Esophagus squamous epithelium (tissue), 5 donors: ENCODE measurements at regions not wholly inside any gene's neighbourhood (a gene's known extent, or its start where the extent isn't known, plus 50 kb on each side); places are given as distances from the start of the nearest gene placed in this dataset.

ENCODE experiments used
- DNase-seq: peaks from one replicate; lab custom pipeline; 2025; lab: John Stamatoyannopoulos, UW
- H3K27ac ChIP-seq, 4 donors: fragments of 200-600 bp; sonication (generic); one replicate each; pipeline ENCODE4 v1.5.1; 2016 to 2019; ENCODE audit warnings: mild to moderate bottlenecking in 1 of 4
- H3K27me3 ChIP-seq, 4 donors: fragments of 200-600 bp; sonication (generic); 1 replicate in 3 of 4; 2 replicates in 1 of 4; pipeline versions ENCODE4 v1.5.1 to v1.6.0; 2017 to 2021; ENCODE audit warnings: antibody characterized with exemption in 1 of 4
- H3K36me3 ChIP-seq, 3 donors: fragments of 200-600 bp; sonication (generic); one replicate each; pipeline ENCODE4 v1.5.1; 2016 to 2019
- H3K4me1 ChIP-seq, 3 donors: fragments of 200-600 bp; sonication (generic); one replicate each; pipeline ENCODE4 v1.5.1; 2017 to 2019
- H3K4me3 ChIP-seq, 4 donors: fragments of 200-600 bp; sonication (generic); 1 replicate in 3 of 4; 2 replicates in 1 of 4; pipeline ENCODE4 v1.5.1; 2016 to 2019; ENCODE audit warnings: mild to moderate bottlenecking in 2 of 4, moderate library complexity in 1 of 4
- H3K9me3 ChIP-seq, 3 donors: fragments of 200-600 bp; sonication (generic); one replicate each; pipeline ENCODE4 v1.5.1; 2016 to 2019
- POLR2A ChIP-seq, 4 donors: fragments of 450-650 bp; IDR thresholded peaks; one replicate each; pipeline ENCODE4 v1.6.1; 2017; ENCODE audit warnings: antibody characterized with exemption in 4 of 4, mild to moderate bottlenecking in 4 of 4, moderate library complexity in 3 of 4
- WGBS, 2 donors: methylation state at CpG; one replicate each; pipeline ENCODE4 v1.1.5; 2018; 5-methylcytosine and 5-hydroxymethylcytosine counted together
- intact Hi-C: fragments of 100-400 bp; cut with DNase I; formaldehyde crosslinking; loops from one replicate; pipeline ENCODE4 v1.15.0; 2022
- TF ChIP-seq, protein P1 (sequence below), 6 experiments: fragments of 450-650 bp in 4 of 6; fragments of 200-600 bp in 2 of 6; sonication (generic) in 2 of 6; IDR thresholded peaks; one replicate each; pipeline ENCODE4 v1.5.1; 2016 to 2019; ENCODE audit warnings: antibody characterized with exemption in 6 of 6, mild to moderate bottlenecking in 4 of 6, moderate library complexity in 4 of 6
- donor health status: DM: yes; HTN: yes; CAD: no.

DNA sequence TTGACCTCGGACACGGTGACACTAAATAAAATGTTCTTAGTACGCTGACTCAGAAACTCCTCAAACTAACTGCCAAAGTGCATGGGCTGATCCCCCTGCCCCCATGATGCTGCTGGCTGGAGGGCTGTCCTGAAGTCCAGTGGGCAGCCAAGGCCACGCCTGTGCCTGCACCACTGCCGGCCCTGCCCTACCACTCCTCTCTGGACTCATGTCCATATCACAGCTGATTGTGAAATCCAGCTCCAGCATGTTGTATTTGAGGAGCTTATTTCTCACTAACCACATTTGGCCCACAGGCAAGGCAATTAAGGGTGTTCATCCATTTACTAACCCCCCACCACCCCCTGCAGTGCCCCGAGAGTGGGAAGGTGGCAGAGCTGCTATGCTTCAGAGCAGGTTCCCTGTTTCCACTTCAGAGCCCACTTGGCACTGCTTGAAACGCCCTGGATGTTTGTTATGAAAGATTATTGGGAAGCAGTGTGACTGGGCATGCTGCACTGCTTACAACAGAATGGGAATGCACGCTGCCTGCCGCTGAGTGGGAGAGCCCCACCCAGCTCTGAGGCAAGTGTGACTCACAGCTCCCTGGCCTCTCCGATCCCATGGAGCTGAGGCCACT is 114.0 kb downstream of the UQCRFS1 start:
- no peaks in the 10 kb centered on the region for H3K36me3 ChIP-seq
- H3K27ac ChIP-seq: peak overlapping the region; percentile 49 to 88 (median 79)
- no peak for TF ChIP-seq POLR2A (IDR thresholded peaks at IDR 0.05)
- TF ChIP-seq, protein P1, sequence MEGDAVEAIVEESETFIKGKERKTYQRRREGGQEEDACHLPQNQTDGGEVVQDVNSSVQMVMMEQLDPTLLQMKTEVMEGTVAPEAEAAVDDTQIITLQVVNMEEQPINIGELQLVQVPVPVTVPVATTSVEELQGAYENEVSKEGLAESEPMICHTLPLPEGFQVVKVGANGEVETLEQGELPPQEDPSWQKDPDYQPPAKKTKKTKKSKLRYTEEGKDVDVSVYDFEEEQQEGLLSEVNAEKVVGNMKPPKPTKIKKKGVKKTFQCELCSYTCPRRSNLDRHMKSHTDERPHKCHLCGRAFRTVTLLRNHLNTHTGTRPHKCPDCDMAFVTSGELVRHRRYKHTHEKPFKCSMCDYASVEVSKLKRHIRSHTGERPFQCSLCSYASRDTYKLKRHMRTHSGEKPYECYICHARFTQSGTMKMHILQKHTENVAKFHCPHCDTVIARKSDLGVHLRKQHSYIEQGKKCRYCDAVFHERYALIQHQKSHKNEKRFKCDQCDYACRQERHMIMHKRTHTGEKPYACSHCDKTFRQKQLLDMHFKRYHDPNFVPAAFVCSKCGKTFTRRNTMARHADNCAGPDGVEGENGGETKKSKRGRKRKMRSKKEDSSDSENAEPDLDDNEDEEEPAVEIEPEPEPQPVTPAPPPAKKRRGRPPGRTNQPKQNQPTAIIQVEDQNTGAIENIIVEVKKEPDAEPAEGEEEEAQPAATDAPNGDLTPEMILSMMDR (IDR thresholded peaks at IDR 0.05): no peak
- H3K4me3 ChIP-seq: peak overlapping the region in 1 of 4 donors; percentile 30
- peaks cover 10 to 35% (median 19%) of the 10 kb centered on the region in 3 donors for H3K4me1 ChIP-seq
- WGBS, 2 donors: 52 to 60% methylated on average over 5 to 6 of the region's 10 CpGs
- H3K27me3 ChIP-seq: no peaks in the 10 kb centered on the region
- DNase-seq: no peak
- no peaks in the 10 kb centered on the region for H3K9me3 ChIP-seq
- intact Hi-C loops: no loop called here

DNA sequence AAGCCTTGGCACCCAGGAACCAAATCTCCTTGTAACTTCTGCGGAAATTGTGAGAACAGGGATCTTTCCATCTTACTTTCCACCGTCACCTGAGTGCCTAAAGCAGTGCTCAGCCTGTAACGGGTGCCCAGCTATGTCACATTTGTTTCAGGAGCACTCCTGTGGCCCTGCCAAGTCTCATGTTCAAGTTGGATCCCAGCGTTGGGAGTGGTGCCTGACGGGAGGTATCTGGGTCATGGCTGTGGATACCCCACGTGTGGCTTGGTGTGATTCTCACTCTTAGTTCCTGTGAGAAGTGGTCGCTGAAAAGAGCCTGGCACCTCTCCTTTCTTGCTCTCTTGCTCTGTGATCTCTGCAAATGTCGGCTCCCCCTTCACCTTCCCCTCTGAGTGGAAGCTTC is 114.9 kb downstream of the UQCRFS1 start:
- intact Hi-C loops: no loop called here
- Histone ChIP-seq H3K27ac (peak overlapping the region in 3 of 4 donors; percentile 72 to 88 (median 86)), H3K4me1 (peaks cover 10 to 35% (median 19%) of the 10 kb centered on the region in 3 donors), H3K9me3 (no peaks in the 10 kb centered on the region), H3K36me3 (no peaks in the 10 kb centered on the region), H3K4me3 (no peak overlapping the region), H3K27me3 (no peaks in the 10 kb centered on the region)
- 61 to 73% methylated on average over 6 to 7 of the region's 8 CpGs for WGBS, 2 donors
- DNase-seq: no peak
- no peak for TF ChIP-seq POLR2A (IDR thresholded peaks at IDR 0.05)
- TF ChIP-seq, protein P1 (IDR thresholded peaks at IDR 0.05): no peak

DNA sequence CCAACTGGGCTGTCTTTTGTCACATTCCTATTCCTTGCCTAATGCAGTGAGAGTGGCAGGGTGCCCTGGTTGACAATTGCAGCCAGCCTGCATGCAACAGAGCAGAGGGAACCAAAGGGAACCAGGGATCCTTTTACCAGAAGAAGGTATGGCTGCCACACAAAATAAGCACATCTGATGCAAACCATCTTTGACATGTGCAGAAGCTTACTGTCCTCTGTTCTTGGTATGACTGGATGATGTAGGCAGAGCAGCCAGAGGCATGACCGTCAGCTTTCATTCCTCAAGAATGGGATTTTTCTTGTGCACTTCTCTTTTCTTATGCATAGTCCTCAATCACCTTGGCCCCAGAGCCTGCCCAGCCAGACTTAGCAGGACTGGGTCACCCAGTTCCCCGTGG is 116.1 kb downstream of the UQCRFS1 start:
- intact Hi-C loops: no loop called here

DNA sequence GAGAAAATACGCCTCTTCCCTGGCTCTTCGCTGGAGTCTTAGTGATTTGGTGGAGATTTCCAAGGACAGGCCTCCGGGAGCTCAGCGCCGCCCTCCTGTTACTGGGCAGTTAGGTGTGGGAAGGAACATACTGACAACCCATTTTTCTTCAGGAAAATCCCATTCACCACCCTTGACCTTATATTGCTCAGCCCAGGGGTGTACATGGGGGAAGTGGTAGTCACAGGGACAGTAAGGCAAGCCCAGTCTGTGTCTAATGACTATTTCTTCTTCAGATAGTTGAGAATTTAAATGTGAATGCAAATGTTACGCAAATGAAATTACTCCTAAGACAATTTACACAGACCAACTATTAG is 119.4 kb downstream of the UQCRFS1 start:
- Histone ChIP-seq H3K27ac (no peak overlapping the region), H3K27me3 (no peaks in the 10 kb centered on the region), H3K4me3 (no peak overlapping the region), H3K4me1 (peaks cover 0 to 6% (median 4%) of the 10 kb centered on the region in 3 donors), H3K9me3 (no peaks in the 10 kb centered on the region), H3K36me3 (no peaks in the 10 kb centered on the region)
- no peak for DNase-seq
- TF ChIP-seq, protein P1 (IDR thresholded peaks at IDR 0.05): no peak
- TF ChIP-seq POLR2A (IDR thresholded peaks at IDR 0.05): no peak
- WGBS, 2 donors: 89 to 100% methylated on average over 3 to 6 of the region's 6 CpGs
- intact Hi-C loops: no loop called here

More for the DNA sequence above, 116.1 kb downstream of the UQCRFS1 start:
- H3K9me3 ChIP-seq: no peaks in the 10 kb centered on the region
- DNase-seq: no peak
- no peak overlapping the region for H3K27ac ChIP-seq
- TF ChIP-seq, protein P1 (IDR thresholded peaks at IDR 0.05): no peak
- TF ChIP-seq POLR2A (IDR thresholded peaks at IDR 0.05): no peak
- H3K36me3 ChIP-seq: no peaks in the 10 kb centered on the region
- WGBS, 2 donors: 61 to 70% methylated on average over 2 of the region's 2 CpGs
- no peak overlapping the region for H3K4me3 ChIP-seq
- no peaks in the 10 kb centered on the region for H3K27me3 ChIP-seq
- peaks cover 10 to 35% (median 19%) of the 10 kb centered on the region in 3 donors for H3K4me1 ChIP-seq

DNA sequence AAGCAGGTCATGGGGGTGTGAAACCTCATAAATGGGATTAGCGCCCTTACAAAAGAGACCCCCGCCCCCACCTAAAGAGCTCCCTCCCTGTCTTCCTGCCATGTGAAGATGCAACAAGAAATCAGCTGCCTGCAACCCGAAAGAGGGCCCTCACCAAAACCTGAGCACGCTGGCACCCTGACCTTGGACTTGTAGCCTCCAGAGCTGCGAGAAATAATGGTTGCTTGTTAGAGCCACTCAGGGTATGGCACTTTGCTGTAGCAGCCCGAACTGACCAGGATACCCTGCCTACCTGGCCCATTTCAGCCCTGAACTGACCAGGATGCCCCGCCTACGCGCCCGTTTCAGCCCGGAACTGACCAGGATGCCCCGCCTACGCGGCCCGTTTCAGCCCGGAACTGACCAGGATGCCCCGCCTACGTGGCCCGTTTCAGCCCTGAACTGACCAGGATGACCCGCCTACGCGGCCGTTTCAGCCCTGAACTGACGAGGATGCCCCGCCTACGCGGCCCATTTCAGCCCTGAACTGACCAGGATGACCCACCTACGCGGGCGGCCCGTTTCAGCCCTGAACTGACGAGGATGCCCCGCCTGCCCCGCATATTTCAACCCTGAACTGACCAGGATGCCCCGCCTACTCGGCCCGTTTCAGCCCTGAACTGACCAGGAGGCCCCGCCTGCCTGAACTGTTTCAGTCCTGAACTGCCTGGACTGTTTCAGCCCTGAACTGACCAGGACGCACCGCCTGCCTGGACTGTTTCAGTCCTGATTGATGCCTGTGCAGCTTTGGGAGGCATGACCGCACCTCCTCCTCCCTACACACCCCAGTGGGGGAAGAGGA is 120.0 kb downstream of the UQCRFS1 start:
- WGBS, 2 donors: 86 to 87% methylated on average over 13 to 14 of the region's 41 CpGs
- H3K9me3 ChIP-seq: no peaks in the 10 kb centered on the region
- no peak overlapping the region for H3K4me3 ChIP-seq
- no peaks in the 10 kb centered on the region for H3K36me3 ChIP-seq
- intact Hi-C loops: no loop called here
- no peak overlapping the region for H3K27ac ChIP-seq
- DNase-seq: no peak
- H3K4me1 ChIP-seq: peaks cover 0 to under 1% (median 0%) of the 10 kb centered on the region in 3 donors
- H3K27me3 ChIP-seq: no peaks in the 10 kb centered on the region
- TF ChIP-seq, protein P1 (IDR thresholded peaks at IDR 0.05): no peak
- no peak for TF ChIP-seq POLR2A (IDR thresholded peaks at IDR 0.05)
